Sigmoid colon (tissue), 4 donors: ENCODE measurements at regions not wholly inside any gene's neighbourhood (a gene's known extent, or its start where the extent isn't known, plus 50 kb on each side); places are given as distances from the start of the nearest gene placed in this dataset.

Experiments used
- CTCF ChIP-seq, 4 experiments: fragments of 450-650 bp in 3 of 4; fragments of 200-600 bp in 1 of 4; IDR thresholded peaks; one replicate each; pipeline ENCODE4 v1.5.1; 2016 to 2019; ENCODE audit warnings: antibody characterized with exemption in 4 of 4, mild to moderate bottlenecking in 3 of 4, moderate library complexity in 2 of 4
- EP300 ChIP-seq, 4 donors: sonication (generic); formaldehyde crosslinking; IDR thresholded peaks; one replicate each; pipeline ENCODE4 v1.6.1; 2017; ENCODE audit warnings: antibody characterized with exemption in 4 of 4
- POLR2A ChIP-seq, 2 donors: fragments of 450-650 bp; IDR thresholded peaks; one replicate each; pipeline ENCODE4 v1.6.1; 2016; ENCODE audit warnings: antibody characterized with exemption in 2 of 2, mild to moderate bottlenecking in 2 of 2, moderate library complexity in 2 of 2
- POLR2AphosphoS5 ChIP-seq, 4 donors: sonication (generic); formaldehyde crosslinking; IDR thresholded peaks; one replicate each; pipeline ENCODE4 v1.6.1; 2017; ENCODE audit warnings: antibody characterized with exemption in 4 of 4

GRCh38 chr13:107462501-107462900 lies 752.8 kb downstream of the LIG4 start:
- no peak for TF ChIP-seq CTCF (IDR thresholded peaks at IDR 0.05)
- no peak for TF ChIP-seq POLR2A (IDR thresholded peaks at IDR 0.05)
- no peak for TF ChIP-seq POLR2AphosphoS5 (IDR thresholded peaks at IDR 0.05)
- TF ChIP-seq EP300 (IDR thresholded peaks at IDR 0.05) = no peak
